ENCODE measurements at regions not wholly inside any gene's neighbourhood (a gene's known extent, or its start where the extent isn't known, plus 50 kb on each side); places are given as distances from the start of the nearest gene placed in this dataset.

DNA sequence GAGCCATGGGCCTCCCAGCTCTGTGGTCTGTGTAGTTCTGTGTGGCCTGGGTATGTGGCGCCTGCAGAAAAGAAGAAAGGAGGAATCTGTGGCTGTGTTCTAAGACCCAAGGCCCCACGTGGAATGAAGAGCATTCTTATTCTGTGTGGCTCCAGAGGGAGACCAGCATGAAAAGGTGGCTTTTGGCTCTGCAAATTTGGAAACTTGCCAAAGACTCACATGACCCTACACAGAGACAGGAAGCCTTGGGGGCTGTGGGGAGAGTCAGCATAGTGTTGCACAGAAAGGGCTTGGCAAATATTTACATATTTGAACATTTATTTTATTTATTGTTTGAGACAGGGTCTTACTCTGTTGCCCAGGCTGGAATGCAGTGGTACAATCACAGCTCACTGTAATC lies 193.3 kb downstream of the TMEM38B start:
- Histone ChIP-seq H3K9me3 (no peaks in the 10 kb centered on the region), H3K4me3 (no peak overlapping the region), H3K27ac (no peak overlapping the region), H3K36me3 (no peaks in the 10 kb centered on the region), H3K27me3 (no peaks in the 10 kb centered on the region), H3K4me1 (no peaks in the 10 kb centered on the region)
- DNase-seq (ENCODE audit: low spot score) = no peak
- TF ChIP-seq, protein P1, sequence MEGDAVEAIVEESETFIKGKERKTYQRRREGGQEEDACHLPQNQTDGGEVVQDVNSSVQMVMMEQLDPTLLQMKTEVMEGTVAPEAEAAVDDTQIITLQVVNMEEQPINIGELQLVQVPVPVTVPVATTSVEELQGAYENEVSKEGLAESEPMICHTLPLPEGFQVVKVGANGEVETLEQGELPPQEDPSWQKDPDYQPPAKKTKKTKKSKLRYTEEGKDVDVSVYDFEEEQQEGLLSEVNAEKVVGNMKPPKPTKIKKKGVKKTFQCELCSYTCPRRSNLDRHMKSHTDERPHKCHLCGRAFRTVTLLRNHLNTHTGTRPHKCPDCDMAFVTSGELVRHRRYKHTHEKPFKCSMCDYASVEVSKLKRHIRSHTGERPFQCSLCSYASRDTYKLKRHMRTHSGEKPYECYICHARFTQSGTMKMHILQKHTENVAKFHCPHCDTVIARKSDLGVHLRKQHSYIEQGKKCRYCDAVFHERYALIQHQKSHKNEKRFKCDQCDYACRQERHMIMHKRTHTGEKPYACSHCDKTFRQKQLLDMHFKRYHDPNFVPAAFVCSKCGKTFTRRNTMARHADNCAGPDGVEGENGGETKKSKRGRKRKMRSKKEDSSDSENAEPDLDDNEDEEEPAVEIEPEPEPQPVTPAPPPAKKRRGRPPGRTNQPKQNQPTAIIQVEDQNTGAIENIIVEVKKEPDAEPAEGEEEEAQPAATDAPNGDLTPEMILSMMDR (IDR thresholded peaks at IDR 0.05) = no peak

DNA sequence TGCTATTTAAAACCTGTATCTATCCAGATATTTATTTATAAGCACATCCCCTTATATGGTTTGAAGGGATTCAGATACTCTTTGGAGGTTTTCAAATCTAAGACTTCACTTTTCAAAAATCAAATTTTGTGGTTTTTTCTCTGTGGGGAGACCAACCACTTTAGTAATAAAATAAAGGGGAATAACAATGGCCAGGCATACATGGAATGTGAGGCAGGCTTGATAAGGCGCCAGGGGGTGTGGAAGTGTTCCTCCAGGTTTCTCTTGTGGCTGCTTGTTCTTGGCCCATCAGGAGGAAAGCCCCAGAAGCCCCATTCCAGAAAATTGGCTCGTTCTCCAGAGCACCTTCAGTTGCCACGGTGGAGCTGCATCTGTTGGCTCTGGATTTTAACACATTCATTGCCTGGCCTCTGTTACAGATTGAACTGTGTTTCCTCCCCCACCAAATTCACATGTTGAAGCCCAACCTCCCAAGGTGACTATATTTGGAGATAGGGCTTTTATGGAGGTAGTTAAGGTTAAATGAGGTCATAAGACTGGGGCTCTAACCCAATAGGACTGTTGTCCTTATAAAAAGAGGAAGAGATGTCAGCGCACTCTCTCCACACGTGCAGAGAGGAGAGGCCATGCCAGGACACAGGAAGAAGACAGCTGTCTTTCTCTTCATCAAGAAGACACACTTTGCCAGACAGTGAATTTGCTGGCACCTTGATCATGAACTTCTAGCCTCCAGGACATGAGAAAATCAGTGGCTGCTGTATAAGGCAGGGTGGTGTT lies 195.9 kb downstream of the TMEM38B start:
- Histone ChIP-seq H3K4me3 (no peak overlapping the region), H3K27ac (no peak overlapping the region), H3K27me3 (no peaks in the 10 kb centered on the region), H3K9me3 (no peaks in the 10 kb centered on the region), H3K4me1 (no peaks in the 10 kb centered on the region), H3K36me3 (no peaks in the 10 kb centered on the region)
- TF ChIP-seq, protein P1 (IDR thresholded peaks at IDR 0.05) = no peak
- DNase-seq (ENCODE audit: low spot score) = no peak

DNA sequence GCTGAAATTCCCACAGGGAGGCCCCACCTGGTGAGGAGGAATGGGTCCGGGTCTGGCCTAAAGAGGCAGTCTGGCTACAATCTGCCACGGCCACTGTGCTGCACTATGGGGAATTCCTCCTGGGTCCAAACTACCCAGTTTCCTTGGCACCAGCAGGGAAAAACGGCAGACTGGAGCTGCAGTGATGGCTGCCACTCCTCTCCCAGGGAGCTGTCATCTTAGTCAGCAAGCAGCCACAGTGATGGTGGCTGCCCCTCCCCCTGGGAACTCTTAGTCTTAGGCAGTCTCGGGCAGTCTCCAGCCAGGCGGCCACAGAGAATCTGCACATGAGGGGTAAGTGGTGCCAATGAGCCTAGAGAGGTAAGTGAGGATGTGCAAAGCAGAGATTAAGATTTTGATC lies 205.8 kb downstream of the TMEM38B start:
- H3K27me3 ChIP-seq = no peaks in the 10 kb centered on the region
- no peaks in the 10 kb centered on the region for H3K36me3 ChIP-seq
- no peaks in the 10 kb centered on the region for H3K9me3 ChIP-seq
- no peak for DNase-seq (ENCODE audit: low spot score)
- no peaks in the 10 kb centered on the region for H3K4me1 ChIP-seq
- TF ChIP-seq, protein P1 (IDR thresholded peaks at IDR 0.05) = no peak
- H3K27ac ChIP-seq = no peak overlapping the region
- H3K4me3 ChIP-seq = no peak overlapping the region

DNA sequence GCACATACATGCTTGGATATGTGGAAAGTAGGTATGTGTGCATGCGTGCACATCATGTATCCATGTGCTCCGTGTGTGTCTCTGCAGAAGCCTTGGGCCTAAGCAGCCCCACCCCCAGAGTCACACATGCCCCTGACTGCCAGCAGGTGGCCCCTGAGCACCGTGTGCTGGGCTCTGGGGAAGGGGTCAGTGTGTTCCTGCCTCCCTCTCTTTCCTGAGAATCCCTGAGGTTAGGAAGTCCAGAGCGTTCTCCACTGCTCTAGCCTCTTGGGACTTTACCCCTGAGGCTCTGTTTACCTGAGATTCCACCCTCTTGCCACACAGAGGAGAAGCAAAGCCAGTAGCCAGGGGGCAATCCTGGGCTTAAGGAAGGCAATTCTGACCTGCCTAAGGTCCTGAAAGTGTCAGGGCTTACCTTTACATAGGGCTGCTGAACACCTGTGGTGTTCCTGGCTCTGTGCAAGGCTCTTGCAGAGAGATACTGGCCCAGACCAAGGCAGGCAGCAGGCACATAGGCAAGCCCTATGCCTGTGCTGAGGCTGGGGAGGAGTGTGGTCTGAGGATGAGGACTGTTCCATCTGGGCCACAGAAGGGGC lies 207.3 kb downstream of the TMEM38B start:
- no peak for DNase-seq (ENCODE audit: low spot score)
- Histone ChIP-seq H3K4me1 (no peaks in the 10 kb centered on the region), H3K4me3 (no peak overlapping the region), H3K27ac (no peak overlapping the region), H3K36me3 (no peaks in the 10 kb centered on the region), H3K9me3 (no peaks in the 10 kb centered on the region), H3K27me3 (no peaks in the 10 kb centered on the region)
- TF ChIP-seq, protein P1 (IDR thresholded peaks at IDR 0.05) = peak; percentile 45 to 83

DNA sequence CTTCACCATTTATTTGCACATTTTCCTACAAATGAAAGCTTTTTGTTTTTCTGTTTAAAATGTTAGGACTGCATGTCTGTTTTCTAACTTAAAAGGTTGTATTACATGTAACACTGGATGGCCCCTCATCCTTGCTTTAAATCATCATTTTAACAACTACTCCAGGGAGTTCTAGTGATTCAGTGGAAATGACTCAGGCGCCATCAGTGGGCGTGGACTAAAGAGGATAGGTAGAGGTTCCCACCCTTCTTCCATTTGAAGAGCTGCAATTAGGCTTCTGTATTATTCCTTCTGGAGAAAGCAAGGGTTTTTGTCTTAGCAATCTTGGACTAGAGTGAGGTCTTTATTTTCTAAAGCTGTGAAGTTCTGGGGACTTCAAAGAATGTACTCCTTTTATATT lies 213.7 kb downstream of the TMEM38B start:
- TF ChIP-seq, protein P1 (IDR thresholded peaks at IDR 0.05) = no peak
- no peaks in the 10 kb centered on the region for H3K27me3 ChIP-seq
- no peaks in the 10 kb centered on the region for H3K9me3 ChIP-seq

More for the DNA sequence above, 213.7 kb downstream of the TMEM38B start:
- no peak for DNase-seq (ENCODE audit: low spot score)
- H3K36me3 ChIP-seq = no peaks in the 10 kb centered on the region
- H3K27ac ChIP-seq = no peak overlapping the region
- H3K4me1 ChIP-seq = peaks cover 0 to 6% of the 10 kb centered on the region in 2 donors
- H3K4me3 ChIP-seq = no peak overlapping the region

Measured in right atrium auricular region (tissue), 2 donors.